Natural killer cell (primary cell): ENCODE measurements at regions not wholly inside any gene's neighbourhood (a gene's known extent, or its start where the extent isn't known, plus 50 kb on each side); places are given as distances from the start of the nearest gene placed in this dataset.

Experiments used
- ATAC-seq, 3 donors: fragments of 150-1000 bp in 2 of 3; fragments of 200-7000 bp in 1 of 3; cut with Tn5 transposase; 1 replicate in 1 of 3; 2 replicates in 2 of 3; pipeline ENCODE4 v1.10.0; 2021; ENCODE audit warnings: mild to moderate bottlenecking in 2 of 3, moderate library complexity in 2 of 3
- DNase-seq, 2 donors: peaks; one replicate each; pipeline versions ENCODE4 v3.0.0 to v3.0.0-alpha.2; 2013 to 2021; ENCODE audit warnings: mixed read lengths in 1 of 2
- H3K27ac ChIP-seq: one replicate; pipeline ENCODE4 v1.5.1; 2013; ENCODE audit warnings: mild to moderate bottlenecking, low read length
- H3K27me3 ChIP-seq: one replicate; pipeline ENCODE4 v1.6.1; 2013; ENCODE audit warnings: low read length; ENCODE audit not compliant: control insufficient read depth, insufficient read depth
- H3K36me3 ChIP-seq: one replicate; pipeline ENCODE4 v1.6.1; 2013; ENCODE audit warnings: low read length; ENCODE audit not compliant: control insufficient read depth, insufficient read depth
- H3K4me1 ChIP-seq: one replicate; pipeline ENCODE4 v1.6.1; 2013; ENCODE audit warnings: low read length; ENCODE audit not compliant: control insufficient read depth, insufficient read depth
- H3K4me3 ChIP-seq: one replicate; pipeline ENCODE4 v1.5.1; 2013; ENCODE audit warnings: low read length
- H3K9me3 ChIP-seq: one replicate; pipeline ENCODE4 v1.6.1; 2013; ENCODE audit warnings: low read length; ENCODE audit not compliant: control insufficient read depth, insufficient read depth
- H3K27ac Mint-ChIP-seq, 2 donors: one replicate each; pipeline ENCODE4 v1.8.0; 2022; ENCODE audit warnings: mild to moderate bottlenecking in 2 of 2, mixed read lengths in 2 of 2, moderate library complexity in 1 of 2
- H3K27me3 Mint-ChIP-seq, 2 donors: one replicate each; pipeline ENCODE4 v1.8.0; 2022; ENCODE audit warnings: low read depth in 2 of 2, mixed read lengths in 2 of 2
- H3K36me3 Mint-ChIP-seq: one replicate; pipeline ENCODE4 v1.8.0; 2022; ENCODE audit warnings: mixed read lengths
- H3K4me1 Mint-ChIP-seq, 2 donors: one replicate each; pipeline ENCODE4 v1.8.0; 2022; ENCODE audit warnings: mixed read lengths in 2 of 2
- H3K4me3 Mint-ChIP-seq: one replicate; pipeline ENCODE4 v1.8.0; 2022; ENCODE audit warnings: mild to moderate bottlenecking, moderate library complexity, mixed read lengths
- H3K9me3 Mint-ChIP-seq, 2 donors: one replicate each; pipeline ENCODE4 v1.8.0; 2022; ENCODE audit warnings: mixed read lengths in 2 of 2
- WGBS: methylation state at CpG from one replicate; pipeline ENCODE4 v1.1.7; 2013; ENCODE audit warnings: missing lambda C conversion rate; ENCODE audit not compliant: insufficient coverage; 5-methylcytosine and 5-hydroxymethylcytosine counted together
- intact Hi-C: fragments of 100-400 bp; cut with micrococcal nuclease; formaldehyde crosslinking; loops from one replicate; pipeline ENCODE4 v1.14.2; 2022
- TF ChIP-seq, protein P1 (sequence below): fragments of 200-600 bp; IDR thresholded peaks from one replicate; pipeline ENCODE4 v1.8.0; 2022; ENCODE audit warnings: antibody characterized with exemption

DNA sequence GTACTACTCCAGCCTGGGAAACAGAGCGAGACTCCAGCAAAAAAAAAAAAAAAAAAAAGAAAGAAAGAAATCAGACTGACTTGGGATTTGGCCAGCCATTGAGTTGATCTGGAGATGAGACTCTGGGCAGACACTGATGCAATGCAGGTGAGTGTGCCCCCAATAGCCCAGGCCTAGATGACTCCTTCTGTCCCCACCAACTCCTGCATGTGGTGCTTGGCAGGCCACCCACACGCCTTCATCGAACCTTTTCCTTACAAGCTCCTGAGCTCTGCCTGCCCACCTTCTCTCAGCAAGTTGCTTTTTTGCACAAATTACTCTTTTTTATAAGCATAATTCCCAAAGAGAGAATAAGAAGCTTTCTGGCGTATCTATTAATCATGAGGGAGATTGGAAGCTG, 97.9 kb upstream of the MBNL2 start:
- H3K27me3 Mint-ChIP-seq: peaks cover 20 to 43% of the 10 kb centered on the region in 2 donors
- intact Hi-C loops: no loop called here

DNA sequence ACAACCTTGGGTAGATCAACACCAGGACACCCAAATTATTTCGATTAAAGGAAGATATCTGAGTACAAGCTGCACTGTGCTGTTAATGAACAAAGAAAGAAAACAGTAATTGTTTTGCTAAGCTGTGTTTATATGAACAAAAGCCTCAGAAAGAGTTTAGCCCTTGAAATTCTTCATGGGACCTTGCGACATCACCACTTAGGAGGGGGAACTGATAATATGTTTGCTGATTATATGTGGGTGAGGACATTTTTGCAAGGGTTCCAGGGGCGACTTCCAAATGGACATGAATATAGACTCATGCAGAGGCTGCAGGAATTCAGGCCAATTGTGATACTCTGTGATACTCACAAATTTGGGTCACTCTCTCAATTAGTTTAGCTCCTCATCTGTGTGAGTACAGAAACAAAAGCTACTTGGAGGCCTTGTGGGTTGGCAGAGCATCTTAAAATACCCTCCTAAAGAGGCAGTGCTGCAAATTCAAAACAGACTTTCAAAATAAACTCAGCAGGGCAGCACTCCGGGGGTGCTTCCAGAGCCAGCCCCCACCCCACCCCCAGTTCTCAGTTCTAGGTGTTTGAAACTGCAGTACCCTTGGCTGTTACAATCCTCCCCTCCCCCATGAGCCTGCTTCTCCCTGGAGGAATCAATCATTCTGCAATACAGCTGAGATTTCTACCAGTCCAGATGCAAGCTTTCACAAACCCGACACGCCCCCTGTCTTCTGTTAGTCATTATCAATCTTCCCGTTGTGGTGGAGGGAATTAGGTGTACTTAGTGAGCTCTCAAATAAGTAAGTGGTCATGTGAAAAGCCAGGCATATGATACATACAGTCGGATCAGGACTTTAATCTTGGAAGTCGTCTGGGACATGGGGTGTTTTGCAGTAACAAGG, 97.0 kb upstream of the MBNL2 start:
- DNase-seq (no peak), ATAC-seq (no peak)
- H3K27ac Mint-ChIP-seq: no peak overlapping the region
- H3K4me1 ChIP-seq: no peaks in the 10 kb centered on the region
- TF ChIP-seq, protein P1, sequence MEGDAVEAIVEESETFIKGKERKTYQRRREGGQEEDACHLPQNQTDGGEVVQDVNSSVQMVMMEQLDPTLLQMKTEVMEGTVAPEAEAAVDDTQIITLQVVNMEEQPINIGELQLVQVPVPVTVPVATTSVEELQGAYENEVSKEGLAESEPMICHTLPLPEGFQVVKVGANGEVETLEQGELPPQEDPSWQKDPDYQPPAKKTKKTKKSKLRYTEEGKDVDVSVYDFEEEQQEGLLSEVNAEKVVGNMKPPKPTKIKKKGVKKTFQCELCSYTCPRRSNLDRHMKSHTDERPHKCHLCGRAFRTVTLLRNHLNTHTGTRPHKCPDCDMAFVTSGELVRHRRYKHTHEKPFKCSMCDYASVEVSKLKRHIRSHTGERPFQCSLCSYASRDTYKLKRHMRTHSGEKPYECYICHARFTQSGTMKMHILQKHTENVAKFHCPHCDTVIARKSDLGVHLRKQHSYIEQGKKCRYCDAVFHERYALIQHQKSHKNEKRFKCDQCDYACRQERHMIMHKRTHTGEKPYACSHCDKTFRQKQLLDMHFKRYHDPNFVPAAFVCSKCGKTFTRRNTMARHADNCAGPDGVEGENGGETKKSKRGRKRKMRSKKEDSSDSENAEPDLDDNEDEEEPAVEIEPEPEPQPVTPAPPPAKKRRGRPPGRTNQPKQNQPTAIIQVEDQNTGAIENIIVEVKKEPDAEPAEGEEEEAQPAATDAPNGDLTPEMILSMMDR: no peak
- no peaks in the 10 kb centered on the region for H3K9me3 ChIP-seq
- H3K36me3 ChIP-seq: no peaks in the 10 kb centered on the region
- no peaks in the 10 kb centered on the region for H3K36me3 Mint-ChIP-seq
- H3K27ac ChIP-seq: no peak overlapping the region
- no peaks in the 10 kb centered on the region for H3K4me1 Mint-ChIP-seq
- no peak overlapping the region for H3K4me3 Mint-ChIP-seq
- WGBS: 70% methylated on average over 9 of the region's 9 CpGs
- H3K4me3 ChIP-seq: no peak overlapping the region
- H3K9me3 Mint-ChIP-seq: no peaks in the 10 kb centered on the region
- peaks cover 10% of the 10 kb centered on the region for H3K27me3 ChIP-seq
- H3K27me3 Mint-ChIP-seq: peaks cover 17 to 36% of the 10 kb centered on the region in 2 donors
- intact Hi-C loops: no loop called here

More for the DNA sequence above, 97.9 kb upstream of the MBNL2 start:
- Histone ChIP-seq H3K36me3 (no peaks in the 10 kb centered on the region), H3K4me3 (no peak overlapping the region), H3K27ac (no peak overlapping the region), H3K27me3 (peaks cover 10% of the 10 kb centered on the region), H3K9me3 (no peaks in the 10 kb centered on the region), H3K4me1 (no peaks in the 10 kb centered on the region)
- ATAC-seq (no peak), DNase-seq (no peak)
- no peaks in the 10 kb centered on the region for H3K4me1 Mint-ChIP-seq
- WGBS: 100% methylated on average over 3 of the region's 4 CpGs
- H3K4me3 Mint-ChIP-seq: no peak overlapping the region
- H3K36me3 Mint-ChIP-seq: no peaks in the 10 kb centered on the region
- H3K27ac Mint-ChIP-seq: no peak overlapping the region
- no peaks in the 10 kb centered on the region for H3K9me3 Mint-ChIP-seq
- TF ChIP-seq, protein P1: no peak

DNA sequence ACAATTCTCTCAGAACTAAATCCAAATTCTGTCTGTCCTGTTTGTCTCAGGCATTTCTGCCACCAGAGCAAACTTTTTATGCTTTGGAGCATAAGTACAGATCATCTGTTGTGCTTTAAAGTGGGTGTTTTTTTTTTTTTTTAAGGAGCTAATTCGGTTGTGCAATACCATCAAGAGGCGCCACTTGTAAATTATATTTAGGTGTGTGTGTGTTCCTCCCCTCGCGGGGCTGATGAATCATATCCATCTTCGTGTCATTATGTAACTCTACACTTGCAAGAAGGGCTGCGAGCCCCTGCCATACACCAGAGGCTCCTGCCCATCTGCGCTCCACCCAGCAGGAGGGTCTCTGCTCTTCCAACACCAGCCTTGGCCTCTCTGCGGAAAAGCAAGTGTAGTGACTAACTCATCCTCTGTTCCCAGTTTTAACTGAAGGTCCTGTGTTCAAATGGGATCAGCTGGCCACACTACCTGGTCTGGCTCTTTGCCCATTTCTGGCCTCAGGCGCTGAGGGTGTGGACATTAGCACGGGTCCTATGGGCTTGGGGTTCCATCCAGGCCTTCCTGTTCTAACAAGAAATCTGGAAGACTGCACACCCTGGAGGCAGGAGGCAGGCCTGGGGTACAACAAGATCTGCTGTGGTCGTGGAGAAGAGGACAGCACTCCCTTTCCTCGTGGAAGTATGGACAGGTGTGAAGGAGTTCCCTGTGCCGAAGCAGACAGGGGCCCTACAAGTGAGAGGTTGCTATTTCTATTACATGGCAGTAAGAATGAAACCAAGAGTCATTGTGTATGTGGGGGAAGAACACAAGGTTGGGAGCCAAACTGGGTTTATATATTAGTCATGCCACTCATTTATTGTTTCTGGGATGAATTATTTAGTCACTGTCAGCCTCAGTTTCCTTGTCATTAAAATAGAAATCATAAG, 96.1 kb upstream of the MBNL2 start:
- WGBS: 72% methylated on average over 11 of the region's 13 CpGs
- TF ChIP-seq, protein P1: no peak
- ATAC-seq (no peak), DNase-seq (no peak)
- H3K4me3 ChIP-seq: no peak overlapping the region
- Mint-ChIP-seq H3K27me3 (peaks cover 13 to 32% of the 10 kb centered on the region in 2 donors), H3K9me3 (no peaks in the 10 kb centered on the region), H3K4me3 (no peak overlapping the region), H3K27ac (no peak overlapping the region), H3K36me3 (no peaks in the 10 kb centered on the region), H3K4me1 (no peaks in the 10 kb centered on the region)
- H3K9me3 ChIP-seq: no peaks in the 10 kb centered on the region
- no peaks in the 10 kb centered on the region for H3K36me3 ChIP-seq
- no peak overlapping the region for H3K27ac ChIP-seq
- peaks cover 10% of the 10 kb centered on the region for H3K27me3 ChIP-seq
- intact Hi-C loops: no loop called here
- no peaks in the 10 kb centered on the region for H3K4me1 ChIP-seq
